ENCODE measurements at regions not wholly inside any gene's neighbourhood (a gene's known extent, or its start where the extent isn't known, plus 50 kb on each side); places are given as distances from the start of the nearest gene placed in this dataset.

- no peak for DNase-seq (ENCODE audit: low read depth in 2 of 2)
Observed at GRCh38 chr2:6512589-6512988, 353.1 kb downstream of the CMPK2 start.

GRCh38 chr2:6516674-6517073, 349.0 kb downstream of the CMPK2 start:
- no peak for DNase-seq (ENCODE audit: low read depth in 2 of 2)

GRCh38 chr2:6518361-6518760, 347.3 kb downstream of the CMPK2 start:
- no peak for DNase-seq (ENCODE audit: low read depth in 2 of 2)

- no peak for DNase-seq (ENCODE audit: low read depth in 2 of 2)
Observed at GRCh38 chr2:6523476-6523875, 342.2 kb downstream of the CMPK2 start.

GRCh38 chr2:6524691-6525474, 340.8 kb downstream of the CMPK2 start:
- DNase-seq (ENCODE audit: low read depth in 2 of 2), result no peak

- no peak for DNase-seq (ENCODE audit: low read depth in 2 of 2)
Observed at GRCh38 chr2:6525475-6525964, 340.2 kb downstream of the CMPK2 start.

GRCh38 chr2:6526093-6526824, 339.4 kb downstream of the CMPK2 start:
- DNase-seq (ENCODE audit: low read depth in 2 of 2), result no peak

GRCh38 chr2:6531304-6531703, 334.4 kb downstream of the CMPK2 start:
- DNase-seq (ENCODE audit: low read depth in 2 of 2), result no peak

- DNase-seq (ENCODE audit: low read depth in 2 of 2), result no peak
Observed at GRCh38 chr2:6535572-6535971, 330.1 kb downstream of the CMPK2 start.

- no peak for DNase-seq (ENCODE audit: low read depth in 2 of 2)
Observed at GRCh38 chr2:6538607-6539006, 327.1 kb downstream of the CMPK2 start.

GRCh38 chr2:6545336-6545735, 320.4 kb downstream of the CMPK2 start:
- no peak for DNase-seq (ENCODE audit: low read depth in 2 of 2)

- DNase-seq (ENCODE audit: low read depth in 2 of 2), result no peak
Observed at GRCh38 chr2:6545795-6546194, 319.9 kb downstream of the CMPK2 start.

GRCh38 chr2:6554466-6554865, 311.2 kb downstream of the CMPK2 start:
- no peak for DNase-seq (ENCODE audit: low read depth in 2 of 2)

- DNase-seq (ENCODE audit: low read depth in 2 of 2), result peak in 1 of 2 experiments; percentile 14
Observed at GRCh38 chr2:6556755-6557154, 309.0 kb downstream of the CMPK2 start.

GRCh38 chr2:6557737-6558136, 308.0 kb downstream of the CMPK2 start:
- DNase-seq (ENCODE audit: low read depth in 2 of 2), result no peak

- DNase-seq (ENCODE audit: low read depth in 2 of 2), result no peak
Observed at GRCh38 chr2:6562771-6563170, 302.9 kb downstream of the CMPK2 start.

GRCh38 chr2:6564326-6564725, 301.4 kb downstream of the CMPK2 start:
- DNase-seq (ENCODE audit: low read depth in 2 of 2), result no peak

GRCh38 chr2:6574121-6574520, 291.6 kb downstream of the CMPK2 start:
- DNase-seq (ENCODE audit: low read depth in 2 of 2), result no peak

- peak; percentile 25 to 36 for DNase-seq (ENCODE audit: low read depth in 2 of 2)
Observed at GRCh38 chr2:6576302-6576701, 289.4 kb downstream of the CMPK2 start.

GRCh38 chr2:6577960-6578359, 287.7 kb downstream of the CMPK2 start:
- no peak for DNase-seq (ENCODE audit: low read depth in 2 of 2)

GRCh38 chr2:6578416-6578815, 287.3 kb downstream of the CMPK2 start:
- DNase-seq (ENCODE audit: low read depth in 2 of 2), result no peak

GRCh38 chr2:6579281-6579680, 286.4 kb downstream of the CMPK2 start:
- DNase-seq (ENCODE audit: low read depth in 2 of 2), result no peak

- peak; percentile 22 to 25 for DNase-seq (ENCODE audit: low read depth in 2 of 2)
Observed at GRCh38 chr2:6580982-6581381, 284.7 kb downstream of the CMPK2 start.
